GM23248 (cell line): ENCODE measurements at regions not wholly inside any gene's neighbourhood (a gene's known extent, or its start where the extent isn't known, plus 50 kb on each side); places are given as distances from the start of the nearest gene placed in this dataset.

Experiments used
- EZH2 ChIP-seq: fragments of 200-600 bp; sonication (generic); IDR thresholded peaks from 2 replicates; pipeline ENCODE4 v1.6.1; 2018; ENCODE audit warnings: antibody characterized with exemption, mild to moderate bottlenecking; ENCODE audit not compliant: insufficient read depth, poor library complexity, severe bottlenecking
- EZH2phosphoT487 ChIP-seq: fragments of 200-600 bp; sonication (generic); IDR thresholded peaks from 2 replicates; pipeline ENCODE4 v1.6.1; 2018; ENCODE audit warnings: antibody characterized with exemption, moderate library complexity, mild to moderate bottlenecking, low read depth; ENCODE audit not compliant: insufficient read depth

- TF ChIP-seq EZH2, result no peak
- TF ChIP-seq EZH2phosphoT487, result no peak
Measured at GRCh38 chr3:152909180-152909883, 74.4 kb downstream of the P2RY1 start.
